GM10248 (cell line): ENCODE measurements at regions not wholly inside any gene's neighbourhood (a gene's known extent, or its start where the extent isn't known, plus 50 kb on each side); places are given as distances from the start of the nearest gene placed in this dataset.

Source experiments
- CTCF ChIA-PET: fragments of 300-600 bp; sonication (Branson Sonifier 250); formaldehyde crosslinking; extraction: SDS; loops from one replicate; lab custom pipeline; 2021; ENCODE audit warnings: antibody characterized with exemption; lab: Yijun Ruan, JAX
- POLR2A ChIA-PET: fragments of 350-650 bp; sonication (Branson Sonifier 250); formaldehyde crosslinking; extraction: SDS; loops from one replicate; lab custom pipeline; 2020; ENCODE audit warnings: antibody characterized with exemption; lab: Yijun Ruan, JAX
- DNase-seq: peaks from one replicate; pipeline ENCODE4 v3.0.0; 2012; ENCODE audit errors: extremely low spot score
- CTCF ChIP-seq: IDR thresholded peaks from 2 replicates; pipeline ENCODE4 v1.5.1; 2012; ENCODE audit warnings: mild to moderate bottlenecking, low read depth; ENCODE audit errors: extremely low read depth, missing control alignments, control extremely low read depth

- ChIA-PET POLR2A (no interaction called here), CTCF (interaction anchor here (1.0 kb wide), 3 partner anchors 15 to 68 kb away, joined by 3 read pairs; no protein-coding TSS in a partner anchor)
- DNase-seq, result no peak
- no peak for TF ChIP-seq CTCF
Measured at GRCh38 chr1:220956501-220957232, 77.4 kb downstream of the HLX start.

GRCh38 chr1:220957233-220957605, 78.0 kb downstream of the HLX start:
- DNase-seq, result no peak
- CTCF ChIA-PET, result no interaction called here
- TF ChIP-seq CTCF, result no peak
- POLR2A ChIA-PET, result no interaction called here

- no peak for DNase-seq
- no peak for TF ChIP-seq CTCF
- POLR2A ChIA-PET, result no interaction called here
- CTCF ChIA-PET, result no interaction called here
Measured at GRCh38 chr1:220958234-220958633, 79.0 kb downstream of the HLX start.

- DNase-seq, result no peak
- no peak for TF ChIP-seq CTCF
- CTCF ChIA-PET, result no interaction called here
- POLR2A ChIA-PET, result no interaction called here
Measured at GRCh38 chr1:220962031-220962751, 82.9 kb downstream of the HLX start.

GRCh38 chr1:220966041-220966440, 86.8 kb downstream of the HLX start:
- CTCF ChIA-PET, result interaction anchor here (1.0 to 2.3 kb wide), 2 partner anchors 19 to 106 kb away, joined by 3 to 9 read pairs; no protein-coding TSS in a partner anchor
- no peak for TF ChIP-seq CTCF
- POLR2A ChIA-PET, result no interaction called here

GRCh38 chr1:220966473-220966872, 87.2 kb downstream of the HLX start:
- CTCF ChIA-PET, result interaction anchor here (1.0 to 2.3 kb wide), 2 partner anchors 19 to 105 kb away, joined by 3 to 9 read pairs; no protein-coding TSS in a partner anchor
- TF ChIP-seq CTCF, result no peak
- POLR2A ChIA-PET, result no interaction called here
- no peak for DNase-seq

More at GRCh38 chr1:220966041-220966440, 86.8 kb downstream of the HLX start:
- no peak for DNase-seq
